Femur (tissue), 1 donor: ENCODE measurements at regions not wholly inside any gene's neighbourhood (a gene's known extent, or its start where the extent isn't known, plus 50 kb on each side); places are given as distances from the start of the nearest gene placed in this dataset.

Source experiments
- DNase-seq: peaks from one replicate; pipeline ENCODE4 v3.0.0-alpha.2; 2017

DNA sequence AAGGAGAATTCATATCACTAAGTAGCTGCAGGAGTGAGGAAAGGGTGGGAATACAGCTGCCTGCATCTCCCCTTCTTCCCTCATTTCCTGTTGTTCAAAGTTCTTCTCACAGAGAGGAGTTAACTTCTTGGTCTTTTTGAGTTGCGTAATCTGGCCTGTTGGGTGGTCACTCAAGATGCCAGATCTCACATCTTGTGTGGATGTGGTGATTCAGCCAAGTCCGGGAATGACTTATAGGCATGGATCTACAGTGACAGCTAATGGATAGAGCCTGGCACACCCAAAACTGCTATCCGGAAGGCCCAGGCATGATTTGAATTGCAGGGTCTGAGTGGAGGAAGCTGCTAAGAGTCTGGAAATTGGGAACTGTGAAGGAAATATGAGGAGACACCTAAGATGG, 100.2 kb upstream of the SLC35B3 start:
- DNase-seq = no peak

DNA sequence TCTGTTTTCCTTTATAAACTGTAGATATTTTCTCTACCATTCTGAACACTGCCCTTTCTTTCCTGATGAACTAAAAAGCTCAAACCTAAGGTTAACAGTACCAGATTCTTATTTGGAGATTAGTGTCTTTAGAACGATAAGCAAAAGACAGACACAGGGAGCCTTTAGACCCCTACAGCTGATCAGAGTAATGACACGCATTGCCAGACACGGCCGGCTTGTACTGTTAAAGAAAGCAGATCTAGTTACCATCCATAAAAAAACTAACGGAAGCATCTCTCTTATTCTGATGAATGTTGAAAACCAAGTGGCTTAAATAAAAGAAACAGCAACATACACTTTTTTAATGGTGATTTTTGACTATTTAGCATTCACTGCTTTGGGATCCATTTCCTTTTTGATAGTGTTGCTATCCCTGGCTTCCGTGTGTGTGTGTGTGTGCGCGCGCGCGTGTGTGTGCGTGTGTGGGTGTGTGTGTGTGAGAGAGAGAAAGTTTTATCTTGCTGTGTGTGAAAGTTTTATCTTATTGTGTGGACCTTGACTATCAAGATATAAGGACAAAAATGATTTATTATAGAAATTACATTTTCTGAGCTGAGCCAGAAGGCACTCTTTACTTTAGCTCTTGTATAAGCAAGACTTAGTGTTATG, 95.6 kb upstream of the SLC35B3 start:
- DNase-seq = no peak

DNA sequence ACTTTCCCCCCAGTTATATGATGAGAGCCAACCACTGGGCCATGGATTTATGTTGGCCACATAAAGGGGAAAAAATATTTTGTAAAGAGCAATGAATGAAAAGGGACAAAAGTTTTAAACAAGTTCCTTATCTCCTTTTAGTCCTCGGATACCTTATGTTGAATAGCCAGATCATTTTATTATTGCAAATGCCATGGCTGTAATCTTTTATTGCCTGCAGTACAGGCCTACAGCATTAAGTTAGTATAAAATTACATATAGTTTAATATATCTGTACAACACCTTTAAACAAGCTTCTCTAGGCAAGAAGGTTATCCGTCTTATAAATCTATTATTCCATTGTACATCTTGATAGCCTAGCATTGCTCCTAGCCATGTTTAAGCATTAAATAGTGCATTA, 93.9 kb upstream of the SLC35B3 start:
- DNase-seq = no peak

DNA sequence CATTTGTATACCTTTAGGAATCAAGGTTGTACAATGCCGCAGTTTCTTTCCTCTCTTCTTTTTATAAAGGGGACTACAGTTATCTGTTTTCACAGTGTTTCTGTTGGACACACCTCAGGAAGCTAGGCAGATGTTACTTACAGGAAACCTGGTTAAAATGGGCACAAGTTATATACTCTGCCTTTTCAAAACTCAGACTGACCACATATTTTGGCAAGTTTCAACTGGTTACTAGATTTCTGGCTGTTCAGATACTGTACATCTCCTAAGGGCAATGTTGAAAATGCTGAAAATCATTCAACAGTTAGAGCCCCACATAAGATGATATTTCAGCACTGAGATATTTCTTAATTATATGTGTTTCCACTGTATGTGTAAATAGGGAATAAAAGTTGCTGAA, 92.5 kb upstream of the SLC35B3 start:
- no peak for DNase-seq

DNA sequence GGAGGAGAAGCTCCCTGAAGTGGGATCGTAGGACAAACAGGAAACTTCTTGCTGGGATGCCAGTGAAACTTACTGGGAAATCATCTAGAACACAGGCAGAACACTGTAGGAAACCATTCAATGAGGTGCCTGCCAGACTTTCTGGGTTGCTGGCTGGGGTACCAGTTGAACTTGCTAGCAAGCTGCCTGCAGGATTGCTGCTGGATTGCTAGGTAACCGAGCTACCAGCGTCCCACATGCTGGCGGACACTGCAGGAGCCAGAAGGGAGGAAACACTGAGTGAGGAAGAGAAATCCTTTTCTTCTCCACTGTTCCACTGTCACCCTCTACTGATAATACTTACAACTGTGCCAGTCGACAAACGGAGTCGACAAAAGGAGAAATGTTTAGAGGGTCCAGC, 91.3 kb upstream of the SLC35B3 start:
- no peak for DNase-seq

DNA sequence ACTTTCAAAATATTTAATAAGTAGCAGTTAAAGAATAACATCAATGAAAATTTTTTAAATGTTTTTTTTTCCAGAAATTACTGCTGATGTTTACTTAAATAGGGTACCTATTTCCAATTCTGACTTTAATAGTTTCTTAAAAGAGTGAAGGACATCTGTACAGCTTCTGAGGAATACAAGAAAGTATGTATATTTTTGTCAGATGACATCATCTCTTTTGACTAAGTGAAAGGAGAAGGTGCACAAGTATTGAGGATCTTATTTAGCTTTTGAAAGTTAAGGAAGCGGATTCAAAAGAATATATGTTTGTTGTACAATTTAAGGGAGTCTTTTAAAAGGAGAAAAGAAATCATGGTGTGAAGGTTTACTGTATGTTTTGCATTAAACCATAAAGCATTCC, 90.0 kb upstream of the SLC35B3 start:
- no peak for DNase-seq

DNA sequence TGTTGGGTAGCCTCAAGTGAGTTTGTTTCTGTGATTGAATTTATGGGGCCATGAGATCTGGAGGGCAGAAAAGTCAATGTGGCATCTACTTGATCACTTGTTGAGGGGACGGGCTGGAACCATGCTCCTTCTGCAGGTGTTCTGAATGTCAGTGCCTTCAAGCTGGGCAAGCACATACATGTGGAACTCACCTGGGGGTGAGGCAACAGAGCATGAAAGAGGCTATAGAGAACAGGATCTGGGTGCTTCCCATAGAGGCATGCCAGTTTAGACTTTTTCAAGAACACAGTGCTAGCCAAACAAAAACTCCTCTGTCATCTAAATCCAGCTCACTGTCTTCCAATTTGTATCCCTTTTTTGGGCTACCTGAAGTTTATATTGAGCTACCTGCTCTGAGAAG, 77.8 kb upstream of the SLC35B3 start:
- no peak for DNase-seq

DNA sequence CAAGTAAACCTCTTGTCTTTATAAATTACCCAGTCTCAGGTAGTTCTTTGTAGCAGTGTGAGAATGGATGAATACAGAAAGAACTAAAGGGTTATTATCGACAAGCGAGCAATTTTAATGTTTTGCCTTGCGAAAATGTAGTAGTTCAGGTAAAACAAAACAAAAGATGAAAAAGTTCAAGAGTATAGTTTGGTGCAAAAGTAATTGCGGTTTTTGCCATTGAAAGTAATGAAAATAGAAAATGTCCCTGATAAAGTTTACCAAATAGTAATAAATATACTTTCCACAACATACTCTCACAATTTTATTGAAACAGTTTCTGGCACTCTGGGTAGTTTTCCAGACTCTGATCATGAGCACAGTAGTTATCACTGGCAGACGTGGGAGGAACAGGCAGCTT, 71.9 kb upstream of the SLC35B3 start:
- DNase-seq = no peak

DNA sequence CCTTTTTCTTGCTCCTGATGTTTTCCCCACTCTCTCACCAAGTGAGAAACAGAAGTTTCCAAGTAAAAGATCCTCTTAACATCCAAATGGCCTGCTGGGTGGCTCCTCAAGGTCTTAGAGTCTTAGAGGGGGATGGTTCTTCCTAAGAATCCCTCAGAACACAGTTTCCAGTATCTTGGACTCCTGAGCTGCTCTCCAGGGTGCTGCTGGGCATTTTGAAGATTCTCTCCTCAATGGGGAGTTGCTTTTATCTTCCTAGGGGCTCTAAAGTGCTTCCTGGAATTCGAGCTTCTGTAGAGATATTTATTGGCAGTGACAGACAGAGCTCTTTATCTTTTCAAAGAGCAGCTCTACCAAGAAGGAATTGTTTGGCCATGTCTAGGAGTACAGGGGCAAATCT, 70.8 kb upstream of the SLC35B3 start:
- no peak for DNase-seq

DNA sequence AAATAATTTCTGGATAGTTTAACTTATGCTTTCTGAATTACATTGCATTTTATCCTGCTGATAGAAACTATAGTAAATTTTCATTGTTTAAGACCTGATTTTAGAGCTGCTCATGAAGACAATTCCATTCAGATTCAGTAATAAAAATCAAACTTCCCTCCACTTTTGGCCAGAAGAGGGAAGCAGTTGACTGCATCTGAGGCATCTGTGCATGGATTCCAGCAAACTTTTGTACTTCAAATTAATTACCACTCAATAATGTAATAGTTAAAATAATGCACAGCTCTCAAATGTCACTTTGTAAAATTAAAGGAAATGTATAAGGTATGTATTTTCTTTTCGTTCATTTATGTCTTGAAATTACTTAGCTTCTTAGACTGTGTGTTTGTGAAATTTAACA, 64.2 kb upstream of the SLC35B3 start:
- DNase-seq = no peak

DNA sequence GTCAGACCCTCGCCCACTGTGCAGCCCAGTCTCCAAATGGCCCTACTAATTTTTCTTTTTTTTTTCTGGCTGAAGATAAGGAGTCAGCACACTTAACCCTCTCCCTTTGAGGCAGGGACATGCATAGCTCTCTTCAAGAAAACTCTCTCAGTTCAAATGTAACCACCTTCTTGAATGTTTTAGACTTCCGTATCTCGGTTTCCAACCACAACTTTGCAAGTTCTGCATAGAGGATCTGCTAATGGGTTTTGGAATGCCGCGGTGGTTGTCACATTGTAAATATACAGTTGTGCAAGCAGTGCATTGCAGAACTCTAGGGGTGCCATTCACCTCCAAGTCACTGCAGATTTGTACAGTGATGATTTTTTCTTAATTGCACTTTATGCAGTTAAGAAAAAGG, 59.4 kb upstream of the SLC35B3 start:
- DNase-seq = no peak

DNA sequence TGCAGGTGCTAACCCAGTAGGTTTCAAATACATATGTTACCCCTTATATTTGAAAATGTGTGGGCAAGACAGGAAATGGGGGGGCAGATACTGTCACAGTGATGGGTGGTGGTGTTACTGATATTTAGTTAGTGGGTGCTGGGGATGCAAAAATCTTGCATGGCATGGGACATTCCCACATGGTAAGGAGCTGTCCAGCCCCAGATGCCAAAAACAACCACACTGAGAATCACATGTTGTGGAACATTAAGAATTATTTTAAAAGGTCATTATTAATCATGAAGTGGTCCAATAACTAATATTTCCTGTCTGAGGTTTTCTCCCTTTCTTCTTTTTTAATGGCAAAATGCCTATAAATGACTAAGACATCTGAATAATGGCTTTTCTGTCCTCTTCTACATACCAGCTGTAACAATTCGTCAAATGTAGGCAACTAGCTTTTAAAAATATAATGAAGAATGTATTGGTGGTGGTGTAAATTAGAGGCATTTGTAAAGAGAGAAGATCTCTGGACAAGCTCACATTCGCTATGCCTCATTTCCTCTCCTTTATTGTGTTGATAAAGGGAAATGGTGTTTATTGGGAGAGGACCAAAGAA, 57.3 kb upstream of the SLC35B3 start:
- no peak for DNase-seq
